ENCODE measurements at regions not wholly inside any gene's neighbourhood (a gene's known extent, or its start where the extent isn't known, plus 50 kb on each side); places are given as distances from the start of the nearest gene placed in this dataset.

DNA sequence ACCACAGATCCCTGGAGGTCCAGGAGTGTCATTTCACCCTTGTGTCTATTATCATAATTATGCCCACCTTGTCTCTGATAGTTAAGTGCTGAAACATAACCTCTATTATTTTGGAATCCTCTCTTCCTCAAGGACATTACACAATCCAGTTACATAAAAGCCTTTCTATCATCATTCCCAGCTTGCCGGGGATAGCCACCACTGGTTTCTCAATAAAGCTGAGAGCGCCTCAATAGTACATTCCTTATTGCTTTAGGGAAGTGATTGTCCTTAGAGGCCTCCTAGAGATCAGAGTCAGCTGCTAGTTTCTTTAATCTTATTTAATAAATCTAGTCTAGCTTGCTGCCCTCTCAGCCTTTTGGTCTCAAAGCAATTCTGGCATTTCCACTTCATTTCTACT lies 490.0 kb upstream of the ATXN8OS start:
- no peak for TF ChIP-seq SIN3A (IDR thresholded peaks at IDR 0.05; ENCODE audit: borderline replicate concordance, insufficient read depth, low read depth, low read length)
- TF ChIP-seq, protein P1, sequence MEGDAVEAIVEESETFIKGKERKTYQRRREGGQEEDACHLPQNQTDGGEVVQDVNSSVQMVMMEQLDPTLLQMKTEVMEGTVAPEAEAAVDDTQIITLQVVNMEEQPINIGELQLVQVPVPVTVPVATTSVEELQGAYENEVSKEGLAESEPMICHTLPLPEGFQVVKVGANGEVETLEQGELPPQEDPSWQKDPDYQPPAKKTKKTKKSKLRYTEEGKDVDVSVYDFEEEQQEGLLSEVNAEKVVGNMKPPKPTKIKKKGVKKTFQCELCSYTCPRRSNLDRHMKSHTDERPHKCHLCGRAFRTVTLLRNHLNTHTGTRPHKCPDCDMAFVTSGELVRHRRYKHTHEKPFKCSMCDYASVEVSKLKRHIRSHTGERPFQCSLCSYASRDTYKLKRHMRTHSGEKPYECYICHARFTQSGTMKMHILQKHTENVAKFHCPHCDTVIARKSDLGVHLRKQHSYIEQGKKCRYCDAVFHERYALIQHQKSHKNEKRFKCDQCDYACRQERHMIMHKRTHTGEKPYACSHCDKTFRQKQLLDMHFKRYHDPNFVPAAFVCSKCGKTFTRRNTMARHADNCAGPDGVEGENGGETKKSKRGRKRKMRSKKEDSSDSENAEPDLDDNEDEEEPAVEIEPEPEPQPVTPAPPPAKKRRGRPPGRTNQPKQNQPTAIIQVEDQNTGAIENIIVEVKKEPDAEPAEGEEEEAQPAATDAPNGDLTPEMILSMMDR (IDR thresholded peaks at IDR 0.05) = no peak
